Ascending aorta (tissue), 2 donors: ENCODE measurements at regions not wholly inside any gene's neighbourhood (a gene's known extent, or its start where the extent isn't known, plus 50 kb on each side); places are given as distances from the start of the nearest gene placed in this dataset.

Experiments
- DNase-seq, 2 donors: peaks; one replicate each; pipeline ENCODE4 v3.0.0-alpha.2; 2019; ENCODE audit warnings: low spot score in 2 of 2
- H3K27ac ChIP-seq, 2 donors: fragments of 200-600 bp; sonication (generic); one replicate each; pipeline ENCODE4 v1.5.1; 2016 to 2017; ENCODE audit warnings: mild to moderate bottlenecking in 1 of 2
- H3K27me3 ChIP-seq: fragments of 200-600 bp; sonication (generic); one replicate; pipeline ENCODE4 v1.5.1; 2017
- H3K36me3 ChIP-seq, 2 donors: fragments of 200-600 bp; sonication (generic); one replicate each; pipeline ENCODE4 v1.5.1; 2016
- H3K4me1 ChIP-seq, 2 donors: fragments of 200-600 bp; sonication (generic); one replicate each; pipeline ENCODE4 v1.5.1; 2016 to 2017; ENCODE audit warnings: mild to moderate bottlenecking in 1 of 2
- H3K4me3 ChIP-seq, 2 donors: fragments of 200-600 bp; sonication (generic); one replicate each; pipeline ENCODE4 v1.5.1; 2016 to 2017; ENCODE audit warnings: mild to moderate bottlenecking in 1 of 2
- H3K9me3 ChIP-seq, 2 donors: fragments of 200-600 bp; sonication (generic); one replicate each; pipeline ENCODE4 v1.5.1; 2016
- CTCF ChIP-seq, 3 experiments: fragments of 200-600 bp in 2 of 3; fragments of 450-650 bp in 1 of 3; sonication (generic) in 2 of 3; IDR thresholded peaks; one replicate each; pipeline ENCODE4 v1.5.1; 2016 to 2019; ENCODE audit warnings: antibody characterized with exemption in 3 of 3, mild to moderate bottlenecking in 1 of 3, moderate library complexity in 1 of 3
- intact Hi-C: fragments of 100-400 bp; cut with DNase I; formaldehyde crosslinking; loops from one replicate; pipeline ENCODE4 v1.15.1; 2023

GRCh38 chr5:175163586-175164275, 280.3 kb downstream of the DRD1 start:
- Histone ChIP-seq H3K27ac (no peak overlapping the region), H3K4me3 (no peak overlapping the region), H3K27me3 (no peaks in the 10 kb centered on the region), H3K9me3 (no peaks in the 10 kb centered on the region), H3K4me1 (no peaks in the 10 kb centered on the region), H3K36me3 (no peaks in the 10 kb centered on the region)
- DNase-seq = no peak
- intact Hi-C loops = no loop called here
- no peak for TF ChIP-seq CTCF (IDR thresholded peaks at IDR 0.05)

- H3K27me3 ChIP-seq = no peaks in the 10 kb centered on the region
- H3K4me3 ChIP-seq = no peak overlapping the region
- no peaks in the 10 kb centered on the region for H3K36me3 ChIP-seq
- H3K4me1 ChIP-seq = no peaks in the 10 kb centered on the region
- H3K27ac ChIP-seq = no peak overlapping the region
- intact Hi-C loops = no loop called here
- no peaks in the 10 kb centered on the region for H3K9me3 ChIP-seq
- TF ChIP-seq CTCF (IDR thresholded peaks at IDR 0.05) = no peak
- no peak for DNase-seq
Measured at GRCh38 chr5:175162036-175162435, 281.9 kb downstream of the DRD1 start.

DNA sequence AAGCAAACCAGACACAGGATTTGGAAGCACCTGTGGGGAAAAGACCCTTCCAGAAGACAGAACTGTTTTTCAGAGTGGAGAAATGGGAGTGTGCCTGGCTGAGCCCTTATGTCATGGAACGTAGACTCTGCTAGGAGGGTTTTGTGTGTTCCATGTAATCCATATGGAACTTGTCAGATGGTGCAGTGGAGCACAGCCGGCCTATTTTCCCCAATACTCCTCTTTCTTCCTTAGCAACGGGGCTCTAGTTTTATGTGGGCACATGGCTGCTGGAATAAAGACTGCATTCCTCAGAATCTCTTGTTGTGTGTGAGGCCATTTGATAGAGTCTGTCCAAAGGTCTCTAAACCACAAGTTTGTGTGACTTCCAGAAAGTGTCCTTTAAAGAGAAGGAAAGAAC, 284.0 kb downstream of the DRD1 start:
- intact Hi-C loops = no loop called here
- no peak for TF ChIP-seq CTCF (IDR thresholded peaks at IDR 0.05)
- DNase-seq = no peak

DNA sequence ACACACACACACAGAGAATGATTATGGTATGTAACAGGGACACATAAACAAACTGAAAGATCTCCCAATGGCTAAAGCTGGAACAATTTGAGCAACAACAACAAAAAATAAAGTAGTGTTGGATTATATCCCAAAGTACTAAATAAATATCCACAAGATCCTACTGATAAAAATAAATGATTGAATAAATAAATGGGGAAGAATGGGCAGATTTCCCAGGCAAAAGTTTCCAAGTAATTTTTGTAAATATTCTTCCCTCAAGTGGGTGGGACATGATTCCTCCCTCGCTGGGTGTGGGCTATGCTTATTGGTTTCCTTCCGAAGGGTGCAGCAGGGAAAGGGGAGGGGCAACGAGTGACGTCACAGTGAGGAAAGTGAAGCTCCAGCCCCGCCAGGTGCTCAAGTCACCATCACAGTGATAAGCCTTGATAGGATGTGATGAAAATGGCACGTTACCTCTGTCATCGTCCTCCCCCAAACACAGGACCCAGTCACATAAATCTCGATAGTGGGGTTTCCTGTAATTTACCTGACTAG, 295.3 kb downstream of the DRD1 start:
- no peaks in the 10 kb centered on the region for H3K27me3 ChIP-seq
- no peak overlapping the region for H3K4me3 ChIP-seq
- H3K36me3 ChIP-seq = no peaks in the 10 kb centered on the region
- no peak for DNase-seq
- TF ChIP-seq CTCF (IDR thresholded peaks at IDR 0.05) = no peak
- no peaks in the 10 kb centered on the region for H3K4me1 ChIP-seq
- intact Hi-C loops = no loop called here
- H3K9me3 ChIP-seq = peaks cover 3 to 12% of the 10 kb centered on the region in 2 donors
- no peak overlapping the region for H3K27ac ChIP-seq

More for the DNA sequence above, 284.0 kb downstream of the DRD1 start:
- Histone ChIP-seq H3K4me1 (peaks cover 0 to 9% of the 10 kb centered on the region in 2 donors), H3K4me3 (no peak overlapping the region), H3K27ac (no peak overlapping the region), H3K9me3 (no peaks in the 10 kb centered on the region), H3K36me3 (no peaks in the 10 kb centered on the region), H3K27me3 (no peaks in the 10 kb centered on the region)

DNA sequence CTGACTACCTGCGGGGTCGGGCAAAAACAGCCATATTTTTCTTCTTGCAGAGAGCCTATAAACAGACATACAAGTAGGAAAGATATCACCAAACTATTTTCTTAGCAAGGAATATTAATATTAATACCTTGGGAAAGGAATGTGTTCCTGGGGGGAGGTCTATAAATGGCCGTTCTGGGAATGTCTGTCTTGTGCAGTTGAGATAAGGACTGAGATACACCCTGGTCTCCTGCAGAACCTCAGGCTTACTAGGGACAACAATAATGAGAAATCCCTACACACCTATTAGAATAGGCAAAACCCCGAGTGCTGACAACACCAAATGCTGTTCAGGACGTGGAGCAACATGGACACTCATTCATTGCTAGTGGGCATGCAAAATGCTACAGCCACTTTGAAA, 297.2 kb downstream of the DRD1 start:
- DNase-seq = no peak
- no peak overlapping the region for H3K27ac ChIP-seq
- intact Hi-C loops = no loop called here
- no peak for TF ChIP-seq CTCF (IDR thresholded peaks at IDR 0.05)
- peaks cover 2 to 7% of the 10 kb centered on the region in 2 donors for H3K9me3 ChIP-seq
- no peaks in the 10 kb centered on the region for H3K4me1 ChIP-seq
- no peaks in the 10 kb centered on the region for H3K27me3 ChIP-seq
- H3K36me3 ChIP-seq = no peaks in the 10 kb centered on the region
- no peak overlapping the region for H3K4me3 ChIP-seq
